GM12864 (cell line): ENCODE measurements at regions not wholly inside any gene's neighbourhood (a gene's known extent, or its start where the extent isn't known, plus 50 kb on each side); places are given as distances from the start of the nearest gene placed in this dataset.

Experiments used
- DNase-seq: peaks from one replicate; pipeline ENCODE4 v3.0.0-alpha.2; 2011; ENCODE audit warnings: low read depth
- H3K4me3 ChIP-seq: 2 replicates; pipeline ENCODE4 v1.5.1; 2011; ENCODE audit warnings: mild to moderate bottlenecking, low read depth, low read length, control low read depth
- CTCF ChIP-seq: IDR thresholded peaks from 2 replicates; pipeline ENCODE4 v1.5.1; 2011; ENCODE audit warnings: low read depth, mild to moderate bottlenecking, moderate library complexity, low read length, control low read depth, inconsistent platforms; ENCODE audit errors: missing control alignments

DNA sequence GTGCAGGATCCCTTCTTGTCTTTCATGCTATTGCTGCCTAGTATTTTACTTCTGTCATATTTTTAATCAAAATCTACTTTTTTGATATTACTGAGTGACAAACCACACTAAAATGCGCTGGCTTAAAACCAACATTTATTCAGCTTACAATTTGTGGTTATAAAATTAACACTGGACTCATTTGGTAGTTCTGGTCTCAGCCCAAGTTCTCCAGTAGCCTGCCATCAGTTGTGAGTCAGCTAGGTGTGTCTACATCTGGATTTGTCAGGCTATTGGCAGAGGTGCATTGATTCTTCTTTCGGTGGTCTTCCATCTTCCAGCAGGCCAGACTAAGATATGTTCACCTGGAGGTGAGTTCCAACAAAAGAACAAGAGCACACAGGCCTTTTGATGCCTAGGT lies 765.1 kb upstream of the FBXO33 start:
- no peak for DNase-seq
- H3K4me3 ChIP-seq = no peak overlapping the region
- no peak for TF ChIP-seq CTCF

DNA sequence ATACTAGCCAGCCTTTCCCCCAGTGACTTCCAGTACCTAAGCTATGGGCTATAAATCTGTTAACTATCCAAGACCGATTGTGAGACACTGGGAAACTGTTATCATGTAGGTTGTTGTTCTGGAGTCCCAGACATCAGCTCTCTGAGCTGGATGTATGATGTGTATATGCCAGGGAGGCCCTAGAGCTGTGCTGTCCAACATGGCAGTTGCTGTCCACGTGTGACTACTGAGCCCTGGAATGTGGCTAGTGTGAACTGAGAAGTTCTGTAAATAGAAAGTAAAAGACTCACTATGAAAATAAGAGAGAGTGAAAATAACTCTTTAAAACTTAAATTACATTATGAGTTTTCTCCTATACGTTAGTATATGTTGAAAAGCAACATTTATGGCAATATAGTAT lies 755.8 kb upstream of the FBXO33 start:
- no peak for DNase-seq
- TF ChIP-seq CTCF = no peak
- H3K4me3 ChIP-seq = no peak overlapping the region

DNA sequence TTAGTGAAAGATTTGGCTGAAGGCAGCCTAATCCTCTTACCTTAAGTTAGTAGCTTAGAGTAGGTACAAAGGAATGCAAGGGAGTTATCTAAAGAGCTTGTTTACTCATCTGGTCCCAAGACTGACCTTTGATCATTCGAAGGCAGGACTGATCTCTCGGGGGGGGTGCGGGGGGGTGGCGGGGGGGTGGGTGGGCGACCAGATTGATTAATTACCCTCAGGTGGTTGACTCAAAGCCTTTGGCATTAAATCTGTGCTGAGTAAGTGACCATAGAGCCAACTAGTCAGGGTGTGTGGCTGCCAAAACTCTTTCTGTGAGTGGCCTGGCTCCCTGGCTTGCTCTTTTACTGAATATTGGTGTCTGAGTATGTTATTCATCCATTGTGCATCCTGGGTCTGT lies 731.9 kb upstream of the FBXO33 start:
- DNase-seq = no peak
- TF ChIP-seq CTCF = no peak

GRCh38 chr14:40139657-40140056 lies 707.4 kb upstream of the FBXO33 start:
- DNase-seq = no peak
- TF ChIP-seq CTCF = no peak
- no peak overlapping the region for H3K4me3 ChIP-seq

More for the DNA sequence above, 731.9 kb upstream of the FBXO33 start:
- H3K4me3 ChIP-seq = no peak overlapping the region

GRCh38 chr14:40133463-40133862 lies 701.2 kb upstream of the FBXO33 start:
- no peak for DNase-seq
- TF ChIP-seq CTCF = no peak
- no peak overlapping the region for H3K4me3 ChIP-seq

GRCh38 chr14:40129159-40129558 lies 696.9 kb upstream of the FBXO33 start:
- no peak for TF ChIP-seq CTCF
- no peak for DNase-seq
- no peak overlapping the region for H3K4me3 ChIP-seq

GRCh38 chr14:40123816-40124215 lies 691.6 kb upstream of the FBXO33 start:
- TF ChIP-seq CTCF = no peak
- DNase-seq = no peak
- H3K4me3 ChIP-seq = no peak overlapping the region
